ENCODE measurements at regions not wholly inside any gene's neighbourhood (a gene's known extent, or its start where the extent isn't known, plus 50 kb on each side); places are given as distances from the start of the nearest gene placed in this dataset.

GRCh38 chr15:94100863-94101262 lies 130.5 kb upstream of the MCTP2 start:
- no peak for TF ChIP-seq POLR2AphosphoS5 (IDR thresholded peaks at IDR 0.05; ENCODE audit: borderline replicate concordance, low read depth, low read length)
- TF ChIP-seq EZH2 (IDR thresholded peaks at IDR 0.05) = no peak

Measured in SK-N-MC (cell line).